ENCODE measurements at regions not wholly inside any gene's neighbourhood (a gene's known extent, or its start where the extent isn't known, plus 50 kb on each side); places are given as distances from the start of the nearest gene placed in this dataset.

GRCh38 chr18:57223144-57223870, 76.4 kb downstream of the BOD1L2 start:
- H2BK20ac ChIP-seq (ENCODE audit: low read depth, low read length), result no peak overlapping the region
- no peak overlapping the region for H4K8ac ChIP-seq (ENCODE audit: low read depth in 2 of 2, low read length in 2 of 2)
- H3K23ac ChIP-seq (ENCODE audit: low read depth, low read length), result no peak overlapping the region
- no peak overlapping the region for H3K4me2 ChIP-seq (ENCODE audit: low read depth, low read length)
- no peak overlapping the region for H3K4ac ChIP-seq (ENCODE audit: low read depth, low read length)
- no peak overlapping the region for H2AFZ ChIP-seq (replicated peaks; ENCODE audit: low read length, poor library complexity)
- no peak overlapping the region for H4K91ac ChIP-seq (ENCODE audit: insufficient read depth, low read depth, low read length)
- H2AK5ac ChIP-seq (ENCODE audit: low read depth, low read length), result no peak overlapping the region
- H3K4me3 ChIP-seq (ENCODE audit: insufficient read depth, low read depth, low read length), result no peak overlapping the region
- H3K9me1 ChIP-seq (ENCODE audit: insufficient read depth, low read length), result no peaks in the 10 kb centered on the region
- WGBS, 2 experiments (ENCODE audit: extremely low coverage in 2 of 2, insufficient read length in 1 of 2), result no CpG with 5 or more reads among the region's 4 CpGs
- no peaks in the 10 kb centered on the region for H3K9me3 ChIP-seq (ENCODE audit: control insufficient read depth, insufficient read depth, low read length)
- no peak overlapping the region for H2BK15ac ChIP-seq (ENCODE audit: low read depth, low read length)
- ChIA-PET CTCF (no interaction called here), POLR2A (ENCODE audit: unreplicated experiment) (no interaction called here)
- H2BK5ac ChIP-seq (ENCODE audit: low read depth, low read length, poor library complexity, severe bottlenecking), result no peak overlapping the region
- ATAC-seq (ENCODE audit: low read depth), result no peak
- H3K9ac ChIP-seq (ENCODE audit: low read depth, low read length), result no peak overlapping the region
- H3K56ac ChIP-seq (ENCODE audit: extremely low read depth, insufficient read depth, low read length), result no peak overlapping the region
- no peaks in the 10 kb centered on the region for H3K27me3 ChIP-seq (ENCODE audit: control insufficient read depth, insufficient read depth, low read length)
- no peak overlapping the region for H4K5ac ChIP-seq (ENCODE audit: low read depth, low read length)
- H3K27ac ChIP-seq (ENCODE audit: insufficient read depth, low read length), result no peak overlapping the region
- dilution Hi-C loops (cut with HindIII; ENCODE audit: low sequenced_read_pairs, unreplicated experiment), result no loop called here
- H2AK9ac ChIP-seq (replicated peaks; ENCODE audit: low read depth, low read length, poor library complexity), result no peak overlapping the region
- no TSS peak for BruUV-seq (replicated peaks)
- H4K20me1 ChIP-seq (ENCODE audit: insufficient read depth, low read length), result no peaks in the 10 kb centered on the region
- H3K18ac ChIP-seq (ENCODE audit: low read depth, low read length), result no peak overlapping the region
- no peak for DNase-seq
- intact Hi-C loops (cut with micrococcal nuclease), result no loop called here
- in situ Hi-C loops (cut with MboI; ENCODE audit: low sequenced_read_pairs), result no loop called here
- H3K36me3 ChIP-seq (ENCODE audit: control insufficient read depth, insufficient read depth, low read length), result no peaks in the 10 kb centered on the region
- H2BK120ac ChIP-seq (ENCODE audit: low read depth, low read length), result no peak overlapping the region
- H3K14ac ChIP-seq (replicated peaks; ENCODE audit: low read depth, low read length), result no peak overlapping the region
- TF ChIP-seq BHLHE40 (IDR thresholded peaks at IDR 0.05; ENCODE audit: low read depth, low read length), result no peak
- TF ChIP-seq RCOR1 (IDR thresholded peaks at IDR 0.05; ENCODE audit: insufficient replicate concordance, low read length), result no peak
- no peak for TF ChIP-seq MAZ (IDR thresholded peaks at IDR 0.05; ENCODE audit: borderline replicate concordance, low read depth, low read length)
- no peak for TF ChIP-seq SMC3 (IDR thresholded peaks at IDR 0.05; ENCODE audit: low read depth, low read length)
- no peak for TF ChIP-seq MAFK (IDR thresholded peaks at IDR 0.05; ENCODE audit: low read depth, low read length)
- TF ChIP-seq POLR2A (IDR thresholded peaks at IDR 0.05; ENCODE audit: low read depth, low read length), result no peak
- TF ChIP-seq CEBPB (IDR thresholded peaks at IDR 0.05; ENCODE audit: low read depth, low read length), result no peak
- TF ChIP-seq MXI1 (IDR thresholded peaks at IDR 0.05; ENCODE audit: borderline replicate concordance, low read depth, low read length), result no peak
- TF ChIP-seq CHD1 (IDR thresholded peaks at IDR 0.05; ENCODE audit: low read depth, low read length), result no peak
- TF ChIP-seq ELK1 (IDR thresholded peaks at IDR 0.05; ENCODE audit: borderline replicate concordance, low read depth, low read length), result no peak
- TF ChIP-seq NFE2L2 (IDR thresholded peaks at IDR 0.05; ENCODE audit: low read depth, low read length), result no peak
- no peak for TF ChIP-seq USF2 (IDR thresholded peaks at IDR 0.05; ENCODE audit: low read depth, low read length)
- no peak for TF ChIP-seq CTCF (conservative IDR thresholded peaks at IDR 0.05; ENCODE audit: low read depth, low read length)
- no peak for TF ChIP-seq RAD21 (IDR thresholded peaks at IDR 0.05; ENCODE audit: low read length)
- no peak for TF ChIP-seq RFX5 (IDR thresholded peaks at IDR 0.05; ENCODE audit: low read depth, low read length)
- no peak for TF ChIP-seq FOS (IDR thresholded peaks at IDR 0.05; ENCODE audit: low read depth, low read length)
- H3K79me1 ChIP-seq (ENCODE audit: low read depth in 1 of 2, low read length in 2 of 2), result no peaks in the 10 kb centered on the region
- H3K4me1 ChIP-seq (ENCODE audit: control insufficient read depth, insufficient read depth, low read length), result no peaks in the 10 kb centered on the region

Data from IMR-90 (cell line).